HepG2 (cell line): ENCODE measurements at regions not wholly inside any gene's neighbourhood (a gene's known extent, or its start where the extent isn't known, plus 50 kb on each side); places are given as distances from the start of the nearest gene placed in this dataset.

Experiments
- ATAC-seq: fragments of 200-7000 bp; cut with Tn5 transposase; 3 replicates; pipeline ENCODE4 v1.9.1; 2020; ENCODE audit warnings: mild to moderate bottlenecking, moderate library complexity
- BruUV-seq: library from RNA; stranded (reverse); fragments of 400-500 nt; replicated peaks from 2 replicates; lab custom pipeline; 2021; lab: Mats Ljungman, UMichigan
- CTCF ChIA-PET: fragments of 300-600 bp; formaldehyde crosslinking; extraction: SDS; loops from one replicate; lab custom pipeline; 2021; ENCODE audit warnings: low total read pairs, inconsistent platforms, low intra/inter-chr PET ratio; lab: Yijun Ruan, JAX
- POLR2A ChIA-PET: fragments of 350-600 bp; sonication (Branson Sonifier 250); formaldehyde crosslinking; loops from one replicate; lab custom pipeline; 2020; ENCODE audit warnings: antibody characterized with exemption, inconsistent platforms; lab: Yijun Ruan, JAX
- DNase-seq: peaks from one replicate; pipeline ENCODE4 v3.0.0-alpha.2; 2015; ENCODE audit warnings: low spot score
- FAIRE-seq: peaks from 3 replicates; lab custom pipeline; 2011; peaks lifted over from hg19 to GRCh38; lab: Jason Lieb, UNC
- H2AFZ ChIP-seq: one replicate; pipeline ENCODE4 v1.6.1; 2011; ENCODE audit warnings: low read length, inconsistent platforms
- H3K27ac ChIP-seq: fragments of 300-600 bp; 3 replicates; pipeline ENCODE4 v1.8.0; 2011; ENCODE audit warnings: mixed run types, mild to moderate bottlenecking, mixed read lengths, low read length, inconsistent platforms; ENCODE audit not compliant: insufficient read depth; ENCODE audit errors: extremely low read length
- H3K27me3 ChIP-seq, 2 experiments: fragments of 200-600 bp in 1 of 2; 2 replicates in 1 of 2; 3 replicates in 1 of 2; pipeline versions ENCODE4 v1.6.0 to v1.8.0; 2011; ENCODE audit warnings: low read length in 2 of 2, mild to moderate bottlenecking in 2 of 2, moderate library complexity in 2 of 2, inconsistent platforms in 1 of 2; ENCODE audit not compliant: insufficient read depth in 2 of 2, control insufficient read depth in 1 of 2
- H3K36me3 ChIP-seq, 2 experiments: fragments of 200-600 bp in 1 of 2; replicated peaks in 1 of 2; 2 replicates in 1 of 2; 3 replicates in 1 of 2; pipeline versions ENCODE4 v1.5.1 to v1.8.0; 2011; ENCODE audit warnings: low read length in 2 of 2, inconsistent platforms in 1 of 2; ENCODE audit not compliant: insufficient read depth in 2 of 2, control insufficient read depth in 1 of 2
- H3K4me1 ChIP-seq: 2 replicates; pipeline ENCODE4 v1.5.1; 2012; ENCODE audit warnings: low read length, inconsistent platforms; ENCODE audit not compliant: insufficient read depth
- H3K4me2 ChIP-seq: 2 replicates; pipeline ENCODE4 v1.6.0; 2011; ENCODE audit warnings: low read depth, low read length, inconsistent platforms
- H3K4me3 ChIP-seq, 3 experiments: fragments of 200-600 bp in 1 of 3; sonication (generic), shearing (Covaris generic) in 1 of 3; replicated peaks in 1 of 3; 2 replicates each; pipeline ENCODE4 v1.5.1; 2011 to 2016; ENCODE audit warnings: low read length in 3 of 3, inconsistent platforms in 2 of 3, low read depth in 2 of 3, mild to moderate bottlenecking in 2 of 3, control low read depth in 1 of 3, mixed read lengths in 1 of 3; ENCODE audit not compliant: insufficient read depth in 1 of 3
- H3K79me2 ChIP-seq: one replicate; pipeline ENCODE4 v1.6.1; 2011; ENCODE audit warnings: low read length, inconsistent platforms; ENCODE audit not compliant: insufficient read depth
- H3K9ac ChIP-seq: 2 replicates; pipeline ENCODE4 v1.6.0; 2011; ENCODE audit warnings: mild to moderate bottlenecking, low read depth, low read length, inconsistent platforms; ENCODE audit not compliant: insufficient read depth
- H3K9me3 ChIP-seq: 2 replicates; pipeline ENCODE4 v1.5.1; 2012; ENCODE audit warnings: mild to moderate bottlenecking, low read length
- H4K20me1 ChIP-seq: 2 replicates; pipeline ENCODE4 v1.6.0; 2011; ENCODE audit warnings: inconsistent platforms, mild to moderate bottlenecking, low read length, moderate library complexity; ENCODE audit not compliant: insufficient read depth
- BCL3 ChIP-seq: sonication (generic); formaldehyde crosslinking; IDR thresholded peaks from 2 replicates; pipeline ENCODE4 v1.5.1; 2020; ENCODE audit warnings: mild to moderate bottlenecking, missing genetic modification reagents, moderate library complexity
- EED ChIP-seq: sonication (generic); formaldehyde crosslinking; IDR thresholded peaks from 2 replicates; pipeline ENCODE4 v1.5.0; 2020; ENCODE audit warnings: mild to moderate bottlenecking, missing genetic modification reagents
- HIC2 ChIP-seq: sonication (generic); formaldehyde crosslinking; IDR thresholded peaks from 2 replicates; pipeline ENCODE4 v1.9.0; 2022; ENCODE audit warnings: low read depth, missing genetic modification reagents
- HMG20B ChIP-seq: conservative IDR thresholded peaks from 2 replicates; pipeline ENCODE4 v1.6.1; 2016; ENCODE audit warnings: missing genetic modification reagents, missing compliant biosample characterization
- KAT2B ChIP-seq: fragments of 150-350 bp; IDR thresholded peaks from 2 replicates; pipeline ENCODE4 v1.6.1; 2014; ENCODE audit warnings: low read depth, low read length, borderline replicate concordance
- MIXL1 ChIP-seq: IDR thresholded peaks from 2 replicates; pipeline ENCODE4 v1.6.1; 2016
- SIX4 ChIP-seq: sonication (generic); formaldehyde crosslinking; IDR thresholded peaks from 2 replicates; pipeline ENCODE4 v1.4.0; 2020; ENCODE audit warnings: missing genetic modification reagents
- SOX13 ChIP-seq, 3 experiments: fragments of 450-650 bp in 1 of 3; sonication (generic) in 1 of 3; formaldehyde crosslinking in 1 of 3; IDR thresholded peaks in 2 of 3; conservative IDR thresholded peaks in 1 of 3; 2 replicates each; pipeline versions ENCODE4 v1.5.0 to v1.6.1; 2016 to 2020; ENCODE audit warnings: antibody characterized with exemption in 1 of 3, mild to moderate bottlenecking in 1 of 3, missing compliant biosample characterization in 1 of 3, missing genetic modification reagents in 1 of 3, moderate library complexity in 1 of 3
- SRY ChIP-seq: sonication (generic); formaldehyde crosslinking; IDR thresholded peaks from 2 replicates; pipeline ENCODE4 v1.8.0; 2022; ENCODE audit warnings: mild to moderate bottlenecking, missing genetic modification reagents
- ZBTB14 ChIP-seq: sonication (generic); formaldehyde crosslinking; IDR thresholded peaks from 2 replicates; pipeline ENCODE4 v1.4.0; 2020; ENCODE audit warnings: missing genetic modification reagents
- ZNF260 ChIP-seq: sonication (generic); formaldehyde crosslinking; IDR thresholded peaks from 2 replicates; pipeline ENCODE4 v1.4.0; 2020; ENCODE audit warnings: missing genetic modification reagents, low read depth, mild to moderate bottlenecking, borderline replicate concordance
- ZNF263 ChIP-seq: sonication (generic); formaldehyde crosslinking; IDR thresholded peaks from 2 replicates; pipeline ENCODE4 v1.4.0; 2020; ENCODE audit warnings: missing genetic modification reagents
- ZNF451 ChIP-seq: sonication (generic); formaldehyde crosslinking; IDR thresholded peaks from 2 replicates; pipeline ENCODE4 v1.5.0; 2020; ENCODE audit warnings: mild to moderate bottlenecking, missing genetic modification reagents
- ZNF512B ChIP-seq: sonication (generic); formaldehyde crosslinking; IDR thresholded peaks from 2 replicates; pipeline ENCODE4 v1.5.1; 2020; ENCODE audit warnings: missing genetic modification reagents, mild to moderate bottlenecking, borderline replicate concordance
- ZNF772 ChIP-seq: sonication (generic); formaldehyde crosslinking; IDR thresholded peaks from 2 replicates; pipeline ENCODE4 v1.5.0; 2020; ENCODE audit warnings: mild to moderate bottlenecking, missing genetic modification reagents
- WGBS: methylation state at CpG from one replicate; pipeline ENCODE4 v1.1.6; 2017; ENCODE audit warnings: low lambda C conversion rate; 5-methylcytosine and 5-hydroxymethylcytosine counted together
- in situ Hi-C: cut with HindIII; loops from 2 replicates; pipeline ENCODE4 v1.10.0; 2017; ENCODE audit warnings: low pct_unique_long_range_greater_than_20kb; ENCODE audit not compliant: extremely low pct_ligation_motif_present
- intact Hi-C: fragments of 100-400 bp; cut with micrococcal nuclease; formaldehyde crosslinking; loops from one replicate; pipeline ENCODE4 v1.10.0; 2022; ENCODE audit not compliant: unreplicated experiment

- no TSS peak for BruUV-seq
- Histone ChIP-seq H4K20me1 (no peaks in the 10 kb centered on the region), H3K4me1 (no peaks in the 10 kb centered on the region), H3K27ac (no peak overlapping the region), H3K4me2 (no peak overlapping the region), H3K27me3 (peaks cover 0 to 3% of the 10 kb centered on the region in 2 experiments; a peak in 1 of 5 replicates), H2AFZ (no peak overlapping the region), H3K4me3 (no peak overlapping the region), H3K9ac (no peak overlapping the region), H3K36me3 (no peaks in the 10 kb centered on the region), H3K9me3 (no peaks in the 10 kb centered on the region), H3K79me2 (no peaks in the 10 kb centered on the region)
- CTCF ChIA-PET, result no interaction called here
- POLR2A ChIA-PET, result no interaction called here
- no peak for TF ChIP-seq ZNF512B
- TF ChIP-seq MIXL1 (CRISPR knock-in tag), result no peak
- TF ChIP-seq ZNF772 (CRISPR knock-in tag), result no peak
- TF ChIP-seq ZNF260 (CRISPR knock-in tag), result no peak
- TF ChIP-seq ZNF451, result no peak
- TF ChIP-seq HIC2 (CRISPR knock-in tag), result no peak
- no peak for TF ChIP-seq SOX13 (IDR thresholded peaks at IDR 0.05)
- TF ChIP-seq SOX13 (CRISPR knock-in tag; conservative IDR thresholded peaks at IDR 0.05 in 1 of 2, IDR thresholded peaks at IDR 0.05 in 1 of 2), result no peak
- no peak for TF ChIP-seq EED (CRISPR knock-in tag)
- no peak for TF ChIP-seq SIX4 (CRISPR knock-in tag)
- TF ChIP-seq ZBTB14 (CRISPR knock-in tag), result no peak
- no peak for TF ChIP-seq KAT2B
- TF ChIP-seq SRY (CRISPR knock-in tag), result no peak
- no peak for TF ChIP-seq HMG20B (CRISPR knock-in tag)
- TF ChIP-seq BCL3 (CRISPR knock-in tag), result no peak
- TF ChIP-seq ZNF263 (CRISPR knock-in tag), result no peak
- intact Hi-C loops (no loop called here), in situ Hi-C loops (loop anchor here (5.0 kb wide), 1 partner anchor 241 kb away; no protein-coding TSS in a partner anchor)
- DNase-seq (no peak), ATAC-seq (no peak), FAIRE-seq (no peak)
- 38% methylated on average over 13 of the region's 18 CpGs for WGBS
These were observed 158.0 kb downstream of the KCNA5 start for GRCh38 chr12:5201554-5202218.
